HCT116 (cell line): ENCODE measurements at regions not wholly inside any gene's neighbourhood (a gene's known extent, or its start where the extent isn't known, plus 50 kb on each side); places are given as distances from the start of the nearest gene placed in this dataset.

Experiments used
- ATAC-seq: fragments of 200-7000 bp; cut with Tn5 transposase; 2 replicates; pipeline ENCODE4 v1.9.1; 2020; ENCODE audit warnings: mild to moderate bottlenecking, moderate library complexity
- BruUV-seq: library from RNA; stranded (reverse); fragments of 400-500 nt; replicated peaks from 2 replicates; lab custom pipeline; 2021; lab: Mats Ljungman, UMichigan
- CTCF ChIA-PET: fragments of 300-600 bp; sonication (Branson Sonifier 250); formaldehyde crosslinking; loops from one replicate; lab custom pipeline; 2021; ENCODE audit warnings: antibody characterized with exemption; lab: Charles Lee
- POLR2A ChIA-PET: fragments of 300-600, 350-600 bp; sonication (Branson Sonifier 250); formaldehyde crosslinking; loops from one replicate; lab custom pipeline; 2021; ENCODE audit warnings: antibody characterized with exemption; lab: Charles Lee
- RAD21 ChIA-PET, 2 experiments: fragments of 300-600 bp; sonication (Branson Sonifier 250); formaldehyde crosslinking; loops; one replicate each; lab custom pipeline; 2023; ENCODE audit warnings: low total read pairs in 2 of 2; ENCODE audit not compliant: uncharacterized antibody in 2 of 2, unreplicated experiment in 2 of 2, low non-redundant PET in 1 of 2; lab: Charles Lee
- DNase-seq: peaks from one replicate; pipeline ENCODE4 v3.0.0-alpha.2; 2010; ENCODE audit warnings: low read depth, low spot score
- H2AFZ ChIP-seq: fragments of 200-600 bp; shearing (Covaris generic), sonication (generic); 2 replicates; pipeline ENCODE4 v1.6.1; 2017; ENCODE audit warnings: low read depth, mixed run types, mixed read lengths, antibody characterized with exemption, low read length; ENCODE audit not compliant: poor library complexity, severe bottlenecking
- H3K27ac ChIP-seq: 2 replicates; pipeline ENCODE4 v1.5.1; 2012; ENCODE audit warnings: low read depth, low read length
- H3K27me3 ChIP-seq: fragments of 200-600 bp; sonication (generic); 2 replicates; pipeline ENCODE4 v1.6.1; 2016; ENCODE audit warnings: mixed run types, low read length, mixed read lengths; ENCODE audit not compliant: insufficient read depth
- H3K36me3 ChIP-seq, 2 experiments: fragments of 200-500 bp in 1 of 2; fragments of 200-600 bp in 1 of 2; sonication (Bioruptor generic) in 1 of 2; sonication (generic) in 1 of 2; 2 replicates each; pipeline versions ENCODE4 v1.5.1 to v1.6.1; 2014 to 2016; ENCODE audit warnings: low read length in 2 of 2, inconsistent platforms in 1 of 2, mixed read lengths in 1 of 2, mixed run types in 1 of 2; ENCODE audit not compliant: insufficient read depth in 2 of 2, control insufficient read depth in 1 of 2
- H3K4me1 ChIP-seq, 2 experiments: fragments of 200-600 bp in 1 of 2; sonication (generic) in 1 of 2; 2 replicates each; pipeline versions ENCODE4 v1.5.1 to v1.6.1; 2012 to 2017; ENCODE audit warnings: low read length in 2 of 2, inconsistent platforms in 1 of 2, mild to moderate bottlenecking in 1 of 2, mixed read lengths in 1 of 2, mixed run types in 1 of 2, moderate library complexity in 1 of 2; ENCODE audit not compliant: insufficient read depth in 2 of 2, control insufficient read depth in 1 of 2
- H3K4me2 ChIP-seq: fragments of 200-600 bp; sonication (generic); 2 replicates; pipeline ENCODE4 v1.6.1; 2017; ENCODE audit warnings: mixed run types, low read length, mixed read lengths
- H3K4me3 ChIP-seq, 2 experiments: fragments of 200-600 bp in 1 of 2; sonication (generic) in 1 of 2; replicated peaks in 1 of 2; 2 replicates each; pipeline ENCODE4 v1.5.1; 2011 to 2016; ENCODE audit warnings: low read length in 2 of 2, control low read depth in 1 of 2, low read depth in 1 of 2, mild to moderate bottlenecking in 1 of 2, mixed read lengths in 1 of 2, mixed run types in 1 of 2
- H3K79me2 ChIP-seq: fragments of 200-600 bp; sonication (generic); 2 replicates; pipeline ENCODE4 v1.6.1; 2017; ENCODE audit warnings: mild to moderate bottlenecking, mixed run types, low read length, moderate library complexity, mixed read lengths; ENCODE audit not compliant: insufficient read depth
- H3K9ac ChIP-seq: fragments of 200-600 bp; sonication (generic); 2 replicates; pipeline ENCODE4 v1.6.1; 2016; ENCODE audit warnings: low read length, mixed read lengths
- H3K9me2 ChIP-seq: fragments of 200-600 bp; sonication (generic), shearing (Covaris generic); 2 replicates; pipeline ENCODE4 v1.6.1; 2017; ENCODE audit warnings: mixed run types, mild to moderate bottlenecking, moderate library complexity; ENCODE audit not compliant: insufficient read depth
- H3K9me3 ChIP-seq, 2 experiments: fragments of 200-500 bp in 1 of 2; fragments of 200-600 bp in 1 of 2; sonication (Bioruptor generic) in 1 of 2; sonication (generic) in 1 of 2; 2 replicates each; pipeline ENCODE4 v1.6.1; 2014 to 2017; ENCODE audit warnings: low read length in 2 of 2, mixed read lengths in 2 of 2, inconsistent platforms in 1 of 2, low read depth in 1 of 2, mild to moderate bottlenecking in 1 of 2, mixed run types in 1 of 2, moderate library complexity in 1 of 2; ENCODE audit not compliant: control insufficient read depth in 1 of 2, insufficient read depth in 1 of 2
- H4K20me1 ChIP-seq: fragments of 200-600 bp; sonication (generic), shearing (Covaris generic); 2 replicates; pipeline ENCODE4 v1.6.1; 2017; ENCODE audit warnings: mixed run types, mild to moderate bottlenecking, moderate library complexity; ENCODE audit not compliant: insufficient read depth
- ATF3 ChIP-seq: IDR thresholded peaks from 2 replicates; pipeline ENCODE4 v1.6.1; 2012
- CBX3 ChIP-seq: IDR thresholded peaks from 2 replicates; pipeline ENCODE4 v1.6.1; 2012; ENCODE audit warnings: low read depth
- CEBPB ChIP-seq: IDR thresholded peaks from 2 replicates; pipeline ENCODE4 v1.6.1; 2012; ENCODE audit warnings: low read depth
- EGR1 ChIP-seq: IDR thresholded peaks from 2 replicates; pipeline ENCODE4 v1.6.1; 2012; ENCODE audit warnings: low read depth
- ELF1 ChIP-seq: IDR thresholded peaks from 2 replicates; pipeline ENCODE4 v1.6.1; 2012; ENCODE audit warnings: low read depth, borderline replicate concordance
- EZH2 ChIP-seq: fragments of 200-600 bp; sonication (generic); IDR thresholded peaks from 2 replicates; pipeline ENCODE4 v1.6.1; 2017; ENCODE audit warnings: antibody characterized with exemption, mixed run types
- FOSL1 ChIP-seq: IDR thresholded peaks from 2 replicates; pipeline ENCODE4 v1.6.1; 2012; ENCODE audit warnings: low read depth
- JUND ChIP-seq: IDR thresholded peaks from 2 replicates; pipeline ENCODE4 v1.6.1; 2012
- MAX ChIP-seq: IDR thresholded peaks from 2 replicates; pipeline ENCODE4 v1.6.1; 2012
- POLR2AphosphoS5 ChIP-seq: IDR thresholded peaks from 2 replicates; pipeline ENCODE4 v1.6.1; 2011; ENCODE audit warnings: mild to moderate bottlenecking, low read depth, low read length, moderate library complexity
- REST ChIP-seq: IDR thresholded peaks from 2 replicates; pipeline ENCODE4 v1.6.1; 2012; ENCODE audit warnings: low read depth
- SP1 ChIP-seq: IDR thresholded peaks from 2 replicates; pipeline ENCODE4 v1.6.1; 2012; ENCODE audit warnings: low read depth
- SRF ChIP-seq: IDR thresholded peaks from 2 replicates; pipeline ENCODE4 v1.6.1; 2012; ENCODE audit warnings: low read depth
- ZFX ChIP-seq: fragments of 450-650 bp; IDR thresholded peaks from 2 replicates; pipeline ENCODE4 v1.6.1; 2017
- ZNF274 ChIP-seq: fragments of 200-500 bp; sonication (Bioruptor generic); IDR thresholded peaks from 2 replicates; pipeline ENCODE4 v1.6.1; 2014; ENCODE audit warnings: mild to moderate bottlenecking, low read depth, low read length, inconsistent platforms
- intact Hi-C: fragments of 100-400 bp; cut with micrococcal nuclease; formaldehyde crosslinking; loops from 2 replicates; pipeline ENCODE4 v1.10.0; 2022

- no peak for ATAC-seq
Observed at GRCh38 chr10:4004144-4004543, 219.1 kb upstream of the KLF6 start.

More at GRCh38 chr10:4004144-4004543, 219.1 kb upstream of the KLF6 start:
- Histone ChIP-seq H3K9ac (no peak overlapping the region), H4K20me1 (no peaks in the 10 kb centered on the region), H3K9me2 (no peaks in the 10 kb centered on the region), H2AFZ (no peak overlapping the region), H3K36me3 (no peaks in the 10 kb centered on the region), H3K27ac (no peak overlapping the region), H3K4me2 (no peak overlapping the region), H3K4me3 (no peak overlapping the region), H3K4me1 (no peaks in the 10 kb centered on the region), H3K27me3 (no peaks in the 10 kb centered on the region), H3K9me3 (no peaks in the 10 kb centered on the region), H3K79me2 (no peaks in the 10 kb centered on the region)
- intact Hi-C loops: no loop called here
- no peak for TF ChIP-seq POLR2AphosphoS5
- TF ChIP-seq JUND: no peak
- no peak for TF ChIP-seq ZNF274
- no peak for TF ChIP-seq ATF3
- no peak for TF ChIP-seq CBX3
- TF ChIP-seq CEBPB: no peak
- no peak for TF ChIP-seq EZH2
- no peak for TF ChIP-seq MAX
- no peak for TF ChIP-seq FOSL1
- TF ChIP-seq SRF: no peak
- TF ChIP-seq ZFX: no peak
- TF ChIP-seq REST: no peak
- TF ChIP-seq SP1: no peak
- no peak for TF ChIP-seq ELF1
- TF ChIP-seq EGR1: no peak
- no peak for DNase-seq
- ChIA-PET CTCF (no interaction called here), RAD21 (no interaction called here), POLR2A (no interaction called here)
- no TSS peak for BruUV-seq
